ENCODE measurements at regions not wholly inside any gene's neighbourhood (a gene's known extent, or its start where the extent isn't known, plus 50 kb on each side); places are given as distances from the start of the nearest gene placed in this dataset.

DNA sequence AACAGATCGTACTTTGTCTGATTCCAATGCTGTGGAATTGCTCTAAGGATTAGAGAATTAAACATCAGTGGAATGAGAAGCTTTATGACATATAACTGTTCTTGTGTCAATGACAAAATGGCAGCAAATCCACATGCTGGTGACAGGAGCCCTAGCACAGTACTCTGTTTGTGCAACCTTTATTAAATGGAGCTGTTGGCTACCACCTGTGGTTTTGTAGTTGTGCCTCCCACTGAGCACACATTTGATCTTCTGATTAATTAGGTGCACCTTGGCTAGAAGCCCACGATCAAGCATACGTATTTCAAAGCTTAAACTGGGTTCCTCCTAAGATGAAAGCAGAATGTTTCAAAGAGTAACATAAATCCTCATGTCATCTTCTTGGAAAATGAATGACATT, 394.0 kb upstream of the IGFBP7 start:
- DNase-seq (ENCODE audit: low spot score) = no peak
- in situ Hi-C loops (cut with MboI; ENCODE audit: low sequenced_read_pairs, unreplicated experiment) = no loop called here
- TF ChIP-seq, protein P1, sequence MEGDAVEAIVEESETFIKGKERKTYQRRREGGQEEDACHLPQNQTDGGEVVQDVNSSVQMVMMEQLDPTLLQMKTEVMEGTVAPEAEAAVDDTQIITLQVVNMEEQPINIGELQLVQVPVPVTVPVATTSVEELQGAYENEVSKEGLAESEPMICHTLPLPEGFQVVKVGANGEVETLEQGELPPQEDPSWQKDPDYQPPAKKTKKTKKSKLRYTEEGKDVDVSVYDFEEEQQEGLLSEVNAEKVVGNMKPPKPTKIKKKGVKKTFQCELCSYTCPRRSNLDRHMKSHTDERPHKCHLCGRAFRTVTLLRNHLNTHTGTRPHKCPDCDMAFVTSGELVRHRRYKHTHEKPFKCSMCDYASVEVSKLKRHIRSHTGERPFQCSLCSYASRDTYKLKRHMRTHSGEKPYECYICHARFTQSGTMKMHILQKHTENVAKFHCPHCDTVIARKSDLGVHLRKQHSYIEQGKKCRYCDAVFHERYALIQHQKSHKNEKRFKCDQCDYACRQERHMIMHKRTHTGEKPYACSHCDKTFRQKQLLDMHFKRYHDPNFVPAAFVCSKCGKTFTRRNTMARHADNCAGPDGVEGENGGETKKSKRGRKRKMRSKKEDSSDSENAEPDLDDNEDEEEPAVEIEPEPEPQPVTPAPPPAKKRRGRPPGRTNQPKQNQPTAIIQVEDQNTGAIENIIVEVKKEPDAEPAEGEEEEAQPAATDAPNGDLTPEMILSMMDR (IDR thresholded peaks at IDR 0.05; ENCODE audit: borderline replicate concordance, control extremely low read depth, extremely low read depth, insufficient read depth, missing control alignments) = no peak

DNA sequence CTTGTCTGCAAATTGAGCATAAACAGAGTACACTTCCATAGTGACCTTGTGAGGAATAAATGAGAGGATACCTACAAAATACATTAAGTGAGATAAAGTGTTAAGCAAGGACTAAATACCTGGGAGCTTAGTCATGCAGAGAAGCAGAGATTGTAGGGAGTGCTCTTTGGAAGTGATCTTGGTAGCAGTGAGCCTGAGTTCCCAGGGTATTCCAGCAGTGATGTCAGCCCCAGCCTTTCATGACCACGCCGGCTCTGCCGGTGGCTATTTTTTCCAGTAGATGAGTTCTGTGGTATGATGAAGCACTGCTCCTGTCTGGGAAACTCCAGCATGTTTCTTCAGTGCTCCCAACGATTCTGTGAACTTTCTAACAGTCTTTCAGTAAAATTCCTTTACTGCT, 391.5 kb upstream of the IGFBP7 start:
- TF ChIP-seq, protein P1 (IDR thresholded peaks at IDR 0.05; ENCODE audit: borderline replicate concordance, control extremely low read depth, extremely low read depth, insufficient read depth, missing control alignments) = no peak
- in situ Hi-C loops (cut with MboI; ENCODE audit: low sequenced_read_pairs, unreplicated experiment) = no loop called here
- no peak for DNase-seq (ENCODE audit: low spot score)

DNA sequence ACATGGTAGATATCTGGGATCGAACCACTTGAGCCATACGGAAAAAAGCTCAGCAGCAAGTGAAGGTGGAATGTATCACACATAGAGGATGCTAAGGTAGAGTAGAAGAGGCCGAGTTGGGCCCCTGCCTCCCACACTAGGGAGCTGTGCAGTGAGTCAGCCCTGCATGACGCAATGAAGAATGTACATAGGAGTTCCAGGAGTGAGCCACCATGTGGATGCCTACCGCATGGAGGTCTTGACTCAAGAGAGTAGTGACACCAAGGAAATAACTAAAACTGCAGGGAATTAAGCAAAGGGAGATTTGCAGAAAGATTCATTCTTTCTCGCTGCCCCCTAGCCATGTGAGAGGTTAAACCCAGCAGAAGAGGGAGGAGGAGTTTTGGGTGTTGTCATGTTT, 389.6 kb upstream of the IGFBP7 start:
- TF ChIP-seq, protein P1 (IDR thresholded peaks at IDR 0.05; ENCODE audit: borderline replicate concordance, control extremely low read depth, extremely low read depth, insufficient read depth, missing control alignments) = no peak
- in situ Hi-C loops (cut with MboI; ENCODE audit: low sequenced_read_pairs, unreplicated experiment) = no loop called here
- DNase-seq (ENCODE audit: low spot score) = no peak

DNA sequence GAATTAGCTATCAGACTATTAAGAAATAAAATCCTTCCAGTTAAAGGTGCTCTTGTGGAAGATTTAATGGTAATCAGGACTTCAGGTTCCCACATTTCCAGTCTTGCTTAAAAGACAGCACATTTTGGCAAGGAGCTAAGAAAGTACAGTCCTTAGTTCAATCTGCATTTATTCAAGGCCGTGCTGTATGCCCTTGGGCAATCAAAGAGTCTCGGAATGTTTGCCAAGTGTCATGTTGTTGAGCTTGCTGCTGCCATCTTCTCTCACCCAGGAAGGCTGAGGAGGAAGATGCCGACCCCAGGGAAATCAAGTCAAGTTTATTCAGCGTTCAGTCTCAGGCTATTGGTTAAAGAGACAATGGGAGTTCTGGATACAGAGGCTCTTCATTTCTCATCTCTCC, 388.1 kb upstream of the IGFBP7 start:
- in situ Hi-C loops (cut with MboI; ENCODE audit: low sequenced_read_pairs, unreplicated experiment) = no loop called here
- TF ChIP-seq, protein P1 (IDR thresholded peaks at IDR 0.05; ENCODE audit: borderline replicate concordance, control extremely low read depth, extremely low read depth, insufficient read depth, missing control alignments) = no peak
- DNase-seq (ENCODE audit: low spot score) = no peak

DNA sequence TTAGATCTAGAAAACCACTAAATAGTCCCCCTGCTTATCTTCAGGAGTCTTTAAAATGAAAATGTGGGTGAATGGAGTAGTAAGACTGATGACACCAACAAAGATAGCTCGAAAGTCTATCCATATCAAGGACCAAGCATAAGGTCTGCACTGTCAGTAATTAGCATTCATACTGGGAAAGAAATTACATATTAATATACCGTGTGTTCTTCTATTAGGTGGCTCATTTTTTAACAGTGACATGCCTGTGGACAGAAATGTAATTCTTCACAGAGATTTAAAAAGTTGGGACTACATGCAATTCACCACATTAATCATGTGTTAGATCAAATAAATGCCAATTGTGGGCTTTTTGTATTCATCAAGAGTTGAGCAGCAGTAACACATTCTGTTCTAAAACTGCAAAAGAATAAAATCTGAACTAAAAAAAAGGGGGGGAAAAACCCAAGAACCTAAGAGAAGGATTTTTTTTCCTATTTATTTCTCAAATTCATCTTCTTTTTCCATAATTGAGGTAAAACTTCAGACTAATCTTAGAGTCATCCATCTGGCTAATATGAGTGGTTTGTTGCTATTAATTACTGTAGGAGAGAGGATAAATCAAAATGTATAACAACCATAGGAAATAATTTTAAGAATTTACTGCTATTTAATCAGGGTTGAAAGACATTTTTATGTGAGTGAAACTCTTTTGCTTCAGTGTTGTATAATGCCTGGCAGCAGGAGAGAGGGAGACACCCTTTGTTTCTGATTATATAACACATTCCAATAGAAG, 386.7 kb upstream of the IGFBP7 start:
- TF ChIP-seq, protein P1 (IDR thresholded peaks at IDR 0.05; ENCODE audit: borderline replicate concordance, control extremely low read depth, extremely low read depth, insufficient read depth, missing control alignments) = no peak
- in situ Hi-C loops (cut with MboI; ENCODE audit: low sequenced_read_pairs, unreplicated experiment) = no loop called here
- no peak for DNase-seq (ENCODE audit: low spot score)

DNA sequence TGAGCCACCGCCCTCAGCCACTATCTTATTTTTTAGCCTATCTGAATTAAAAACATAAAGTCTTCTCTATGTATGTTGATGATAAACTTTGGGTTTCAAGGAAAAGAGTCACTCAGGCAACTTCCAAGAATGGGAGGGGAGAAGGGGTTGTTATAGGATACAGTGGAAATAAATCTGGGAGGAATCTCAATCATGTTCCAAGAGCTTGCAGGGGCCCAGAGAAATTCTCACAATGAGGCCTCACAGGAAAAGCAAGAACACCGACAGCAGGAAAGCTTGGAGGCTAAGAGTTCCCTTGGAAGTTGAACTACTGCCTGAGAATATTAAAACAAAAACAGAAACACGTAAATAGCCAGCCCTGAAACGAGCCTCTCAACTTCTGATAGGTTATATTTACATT, 384.6 kb upstream of the IGFBP7 start:
- no peak for DNase-seq (ENCODE audit: low spot score)
- in situ Hi-C loops (cut with MboI; ENCODE audit: low sequenced_read_pairs, unreplicated experiment) = no loop called here
- TF ChIP-seq, protein P1 (IDR thresholded peaks at IDR 0.05; ENCODE audit: borderline replicate concordance, control extremely low read depth, extremely low read depth, insufficient read depth, missing control alignments) = no peak
